DMS153 treated with DMSO at 0.1 percent for 48 hours (cell line): ENCODE measurements at regions not wholly inside any gene's neighbourhood (a gene's known extent, or its start where the extent isn't known, plus 50 kb on each side); places are given as distances from the start of the nearest gene placed in this dataset.

Source experiments
- DNase-seq: peaks from one replicate; lab custom pipeline; 2025; ENCODE audit not compliant: unreplicated experiment; lab: John Stamatoyannopoulos, UW

DNA sequence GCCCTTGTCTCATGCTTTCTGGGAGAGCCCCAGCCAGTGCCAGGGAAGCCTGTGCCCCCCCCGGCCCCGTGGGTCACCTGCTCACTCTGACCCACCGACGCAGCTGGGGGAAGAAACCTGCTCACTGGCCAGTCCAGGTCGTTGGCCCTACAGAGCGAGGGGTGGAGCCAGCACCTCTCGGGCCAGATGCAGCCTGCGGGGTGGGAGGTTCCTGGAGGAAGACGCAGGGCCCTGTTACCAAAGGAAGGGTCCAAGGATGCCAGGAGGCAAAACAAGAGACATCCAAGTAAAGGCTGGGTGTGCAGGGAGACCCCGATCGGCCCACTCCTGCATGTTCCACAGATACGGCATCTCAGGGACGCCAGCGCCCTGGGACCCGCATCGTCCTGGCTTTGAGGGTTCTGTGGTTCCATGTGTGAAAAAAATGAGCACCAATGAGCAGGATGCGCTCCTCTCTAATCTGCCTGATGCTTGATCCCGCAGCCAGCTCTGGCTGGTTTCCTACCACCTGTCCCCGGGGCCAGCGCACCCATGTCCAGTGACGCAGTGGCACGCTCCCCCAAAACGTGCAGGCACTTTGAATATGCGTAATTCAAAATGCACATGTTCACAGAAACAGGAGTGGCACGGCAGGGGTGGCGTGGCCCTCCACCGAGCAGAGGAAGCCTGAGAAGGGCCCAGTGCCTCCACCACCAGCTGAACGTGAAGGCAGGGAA is 66.0 kb upstream of the GALNT9 start:
- DNase-seq: no peak

DNA sequence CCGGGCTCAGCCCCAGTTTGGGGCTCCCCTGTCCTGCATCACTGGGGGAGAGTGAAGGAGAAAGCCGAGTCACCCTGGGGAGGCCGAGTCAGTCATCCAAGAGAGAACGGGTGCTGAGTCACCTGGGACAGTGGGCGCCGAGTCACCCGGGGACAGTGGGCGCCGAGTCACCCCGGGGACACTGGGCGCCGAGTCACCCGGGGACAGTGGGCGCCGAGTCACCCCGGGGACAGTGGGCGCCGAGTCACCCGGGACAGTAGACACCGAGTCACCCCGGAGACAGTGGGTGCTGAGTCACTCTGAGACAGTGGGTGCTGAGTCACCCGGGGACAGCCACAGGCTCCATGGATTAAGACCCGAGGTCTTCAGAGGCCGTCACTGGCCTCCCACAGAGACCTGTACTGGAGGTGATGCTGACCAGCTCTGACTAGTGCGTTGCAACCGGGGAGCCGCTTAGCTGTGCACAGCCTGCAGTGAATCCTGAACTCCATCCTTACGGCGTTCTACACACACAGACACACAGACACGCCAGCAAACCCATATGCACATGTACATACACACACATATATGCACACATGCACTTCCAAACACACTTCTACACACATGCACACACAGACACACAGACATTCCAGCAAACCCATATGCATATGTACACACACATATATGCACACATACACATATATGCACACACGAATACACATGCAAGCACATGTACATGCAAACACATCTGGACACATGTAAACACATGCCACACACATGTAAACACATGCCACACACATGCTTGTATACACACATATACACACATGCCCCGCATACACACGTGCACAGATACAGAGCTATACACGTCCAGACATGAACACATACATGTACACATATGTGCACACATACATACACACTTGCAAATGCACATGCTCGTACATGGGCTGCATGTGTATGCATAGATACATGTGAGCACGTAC is 64.9 kb upstream of the GALNT9 start:
- DNase-seq: no peak

DNA sequence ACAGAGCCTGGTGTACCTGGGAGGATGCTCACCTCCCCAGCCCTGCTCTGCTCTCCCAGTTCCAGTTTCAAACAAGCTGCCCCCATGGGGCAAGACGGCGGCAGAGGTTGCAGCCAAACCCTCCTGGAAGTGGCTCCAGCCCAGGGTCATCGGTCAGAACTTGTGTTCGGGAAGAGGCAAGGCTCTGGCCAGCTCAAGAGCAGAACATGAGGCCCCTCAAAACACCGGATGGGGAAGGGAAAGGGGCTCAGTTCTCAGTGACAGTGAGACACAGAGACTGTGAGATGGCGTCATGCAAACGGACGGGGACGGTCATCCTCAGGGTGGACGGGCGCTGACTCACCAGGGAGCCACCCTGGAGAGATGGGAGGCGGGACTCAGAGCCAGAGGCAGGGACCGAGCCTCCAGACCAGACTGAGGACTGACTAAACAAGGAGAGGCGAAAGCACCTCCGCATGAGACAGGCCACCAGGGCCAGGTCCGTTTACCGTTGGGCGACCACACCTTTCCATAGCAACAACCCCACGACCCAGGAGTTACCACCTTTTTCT is 63.9 kb upstream of the GALNT9 start:
- no peak for DNase-seq

DNA sequence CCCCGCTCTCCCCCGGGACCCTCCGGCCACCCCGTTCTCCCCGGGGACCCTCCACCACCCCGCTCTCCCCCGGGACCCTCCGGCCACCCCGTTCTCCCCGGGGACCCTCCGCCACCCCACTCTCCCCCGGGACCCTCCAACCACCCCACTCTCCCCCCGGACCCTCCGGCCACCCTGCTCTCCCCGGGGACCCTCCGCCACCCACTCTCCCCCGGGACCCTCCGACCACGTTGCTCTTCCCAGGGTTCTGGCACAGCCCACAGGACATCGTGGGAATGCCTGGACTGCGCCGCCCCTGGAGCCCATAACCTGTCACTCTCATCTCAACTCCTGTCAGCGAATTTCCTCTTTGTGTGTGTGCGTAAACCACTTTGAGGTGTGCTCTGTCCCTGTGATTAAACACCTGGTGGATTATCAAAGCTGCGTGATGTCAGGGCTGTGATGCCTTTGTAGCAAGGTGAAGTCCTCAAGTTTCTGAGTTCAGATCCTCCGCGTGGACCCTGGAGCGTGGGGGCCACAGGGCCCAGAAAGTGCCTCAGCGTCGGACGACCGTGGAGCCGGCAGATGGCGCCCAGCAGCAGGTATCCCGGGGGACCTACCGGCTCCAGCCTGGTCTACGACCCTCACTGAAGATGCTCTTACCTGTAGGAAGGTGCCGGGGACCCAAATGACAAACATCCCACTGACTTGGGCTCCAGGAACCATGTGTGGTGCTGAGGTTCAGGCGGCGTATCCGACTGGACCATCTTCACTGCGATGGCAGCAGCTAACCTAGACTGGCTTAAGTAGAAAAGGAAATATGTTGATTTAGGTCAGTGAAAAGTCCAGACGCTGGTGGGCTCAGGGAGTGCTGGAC is 63.2 kb upstream of the GALNT9 start:
- DNase-seq: no peak

DNA sequence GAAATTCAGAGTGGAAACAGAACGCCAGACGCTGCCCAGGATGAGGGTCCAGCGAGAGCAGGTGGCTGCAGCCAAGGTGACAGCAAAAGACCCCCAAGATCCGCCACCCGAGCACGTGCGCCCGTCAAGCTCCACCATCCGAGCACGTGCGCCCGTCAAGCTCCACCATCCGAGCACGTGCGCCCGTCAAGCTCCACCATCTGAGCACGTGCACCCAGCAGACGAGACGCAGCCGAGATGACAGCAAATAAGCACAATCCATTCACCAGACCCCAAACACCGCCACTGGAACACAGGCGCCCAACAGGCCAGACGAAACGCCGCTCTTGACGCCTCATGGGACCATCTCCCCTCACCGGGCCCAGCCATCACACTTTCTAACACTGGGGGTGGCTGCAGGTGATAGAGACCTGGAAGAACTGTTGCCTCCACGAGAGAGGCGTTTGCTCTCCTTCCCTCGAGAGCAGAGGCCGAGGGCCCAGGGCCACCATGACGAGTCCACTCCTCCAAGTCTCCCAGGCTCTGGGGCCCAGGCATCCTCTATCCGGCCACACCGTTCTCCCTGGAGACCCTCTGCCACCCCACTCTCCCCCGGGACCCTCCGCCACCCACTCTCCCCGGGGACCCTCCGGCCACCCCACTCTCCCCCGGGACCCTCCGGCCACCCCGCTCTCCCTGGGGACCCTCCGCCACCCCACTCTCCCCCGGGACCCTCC is 62.1 kb upstream of the GALNT9 start:
- DNase-seq: no peak

DNA sequence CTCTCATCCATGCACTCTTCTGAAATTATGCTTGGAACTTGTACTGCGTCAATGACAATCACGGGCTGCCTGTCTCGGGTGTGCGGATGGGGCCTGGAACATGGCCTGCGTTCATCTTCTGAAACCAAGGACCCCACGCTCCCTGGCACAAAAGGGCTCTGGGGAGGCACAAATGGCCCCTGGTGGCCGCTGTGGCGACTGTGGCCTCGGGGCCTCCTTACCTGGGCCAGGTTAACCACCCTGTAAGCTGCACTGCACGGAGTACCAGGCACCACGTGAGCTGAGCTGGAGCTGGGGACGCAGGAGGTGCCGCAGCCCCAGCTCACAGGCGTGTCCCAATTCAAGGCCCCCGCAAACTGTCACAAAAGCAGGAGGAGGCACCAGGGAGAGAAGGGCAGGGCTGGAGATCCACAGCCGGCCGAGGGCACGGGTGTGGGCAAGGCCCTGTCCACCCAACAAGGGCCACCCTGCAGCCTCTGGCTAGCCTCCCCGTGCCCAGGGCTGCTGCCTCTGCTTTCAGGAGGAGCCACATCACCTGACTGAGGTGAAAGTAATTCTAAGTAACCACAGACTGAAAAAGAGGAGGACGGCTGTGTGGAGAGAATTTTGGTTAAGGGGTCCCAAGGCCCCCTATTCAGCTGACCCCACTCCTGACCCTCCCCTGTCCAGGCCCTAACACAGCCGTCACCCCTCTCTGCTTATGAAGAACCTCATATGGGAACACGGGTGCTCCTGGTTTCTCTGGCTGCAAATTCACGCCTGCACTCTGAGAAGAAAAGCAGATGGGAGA is 61.1 kb upstream of the GALNT9 start:
- DNase-seq: no peak

DNA sequence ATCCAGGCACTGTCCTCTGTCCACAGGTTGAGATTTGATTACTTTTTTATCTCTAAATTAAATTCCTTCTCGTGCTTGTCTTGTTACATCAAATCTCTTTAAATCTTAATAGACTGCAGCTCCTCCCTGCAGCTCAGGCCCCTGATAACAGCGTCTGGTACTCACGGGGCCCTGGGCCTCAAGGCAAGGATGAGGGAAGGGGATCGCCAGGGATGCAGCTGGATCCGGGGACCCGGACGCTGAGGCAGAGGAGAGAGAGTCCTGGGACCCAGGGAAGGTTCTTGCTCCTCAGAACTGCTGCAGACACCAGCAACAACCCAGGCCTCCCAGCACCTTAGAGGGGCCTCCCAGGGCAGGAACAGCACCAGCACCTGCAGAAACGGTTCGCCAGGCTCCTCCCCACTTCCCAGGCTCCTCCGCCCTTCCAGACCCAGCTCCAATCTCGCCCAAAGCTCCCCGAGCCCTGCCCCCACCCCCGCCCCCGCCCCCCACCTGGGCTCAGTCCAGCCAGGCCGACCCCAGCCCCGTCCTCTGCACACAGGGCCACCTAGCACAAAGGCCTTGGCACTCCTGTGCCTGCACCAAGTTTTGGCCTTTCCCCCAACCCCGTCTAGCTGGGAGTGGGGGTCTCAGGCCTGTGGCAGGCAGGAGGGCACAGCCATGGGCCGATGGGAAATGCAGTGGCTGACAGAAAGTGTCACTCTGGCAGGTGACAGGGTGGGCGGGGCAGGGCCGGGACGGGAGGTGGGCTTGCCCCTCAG is 60.3 kb upstream of the GALNT9 start:
- no peak for DNase-seq

DNA sequence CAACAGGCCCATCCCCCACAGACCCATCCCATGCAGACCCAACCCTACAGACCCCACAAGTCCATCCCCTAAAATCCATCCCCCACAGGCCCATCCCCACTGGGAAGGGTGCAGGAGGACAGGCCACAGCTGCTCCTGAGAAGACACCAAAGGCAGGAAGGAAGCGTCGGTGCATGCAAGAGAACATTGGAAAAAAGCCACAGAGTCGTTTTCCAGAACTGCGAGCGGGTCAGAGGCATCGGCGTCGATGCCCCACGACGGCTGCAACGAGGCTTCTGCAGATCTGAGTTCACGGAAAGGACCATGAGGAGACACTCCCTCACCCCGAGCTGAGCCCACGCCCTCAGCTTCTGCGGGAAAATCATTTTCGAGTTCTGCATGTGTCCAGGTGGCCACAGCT is 59.6 kb upstream of the GALNT9 start:
- DNase-seq: no peak

DNA sequence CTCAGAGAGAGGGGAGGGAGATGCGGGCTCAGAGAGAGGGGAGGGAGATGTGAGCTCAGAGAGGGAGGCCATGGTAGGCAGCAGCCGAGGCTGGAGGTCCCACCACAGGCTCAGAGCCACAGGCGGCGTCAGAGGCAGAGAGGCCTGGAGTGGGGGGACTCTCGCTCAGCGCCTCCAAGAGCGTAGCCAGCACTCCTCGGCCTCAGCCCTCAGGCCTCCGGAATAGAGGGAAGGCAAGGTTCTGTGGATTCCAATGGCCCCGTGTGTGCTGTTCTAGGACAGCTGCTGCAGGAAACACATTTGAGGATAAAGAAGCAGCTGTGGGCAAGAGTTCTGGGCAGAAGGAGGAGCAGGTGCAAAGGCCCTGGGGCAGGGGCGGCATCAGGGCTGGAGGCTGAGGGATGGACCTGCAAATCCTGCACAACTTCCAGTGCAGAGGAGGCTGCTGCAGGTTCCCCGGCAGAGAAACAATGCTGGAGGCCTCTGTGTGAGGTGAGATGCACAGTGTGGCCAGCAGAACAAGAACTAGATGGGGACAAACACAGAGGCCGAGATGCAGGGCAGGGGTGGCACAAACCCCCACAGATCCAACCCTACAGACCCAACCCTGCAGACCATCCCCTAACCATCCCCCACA is 59.1 kb upstream of the GALNT9 start:
- no peak for DNase-seq

DNA sequence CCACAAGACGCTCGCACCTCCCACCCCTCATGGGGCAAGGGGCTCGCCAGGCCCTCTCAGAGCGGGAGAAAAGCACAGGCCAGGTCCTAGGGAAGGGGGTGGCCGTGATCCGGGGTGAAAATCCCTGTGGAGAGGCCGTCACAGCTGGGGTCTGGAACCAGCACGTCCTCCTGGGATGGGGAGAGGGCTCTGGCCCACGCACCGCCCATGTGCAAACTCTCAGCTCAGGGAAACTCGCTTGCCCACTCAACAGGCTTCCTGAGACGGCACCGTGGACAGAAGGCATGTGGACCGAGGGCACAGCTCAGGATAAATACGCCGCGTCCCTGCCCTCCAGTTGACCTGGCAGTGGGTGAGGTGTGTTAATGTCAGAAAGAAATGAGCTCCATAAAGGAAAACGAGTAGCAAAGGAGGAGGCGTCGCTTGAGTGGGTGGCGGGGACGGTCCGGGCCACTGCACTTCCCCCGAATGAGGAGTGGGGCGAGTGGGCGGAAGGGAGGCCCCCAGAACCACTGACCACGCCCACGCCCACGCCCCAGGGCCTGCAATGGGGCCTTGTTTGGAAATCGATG is 57.6 kb upstream of the GALNT9 start:
- no peak for DNase-seq

DNA sequence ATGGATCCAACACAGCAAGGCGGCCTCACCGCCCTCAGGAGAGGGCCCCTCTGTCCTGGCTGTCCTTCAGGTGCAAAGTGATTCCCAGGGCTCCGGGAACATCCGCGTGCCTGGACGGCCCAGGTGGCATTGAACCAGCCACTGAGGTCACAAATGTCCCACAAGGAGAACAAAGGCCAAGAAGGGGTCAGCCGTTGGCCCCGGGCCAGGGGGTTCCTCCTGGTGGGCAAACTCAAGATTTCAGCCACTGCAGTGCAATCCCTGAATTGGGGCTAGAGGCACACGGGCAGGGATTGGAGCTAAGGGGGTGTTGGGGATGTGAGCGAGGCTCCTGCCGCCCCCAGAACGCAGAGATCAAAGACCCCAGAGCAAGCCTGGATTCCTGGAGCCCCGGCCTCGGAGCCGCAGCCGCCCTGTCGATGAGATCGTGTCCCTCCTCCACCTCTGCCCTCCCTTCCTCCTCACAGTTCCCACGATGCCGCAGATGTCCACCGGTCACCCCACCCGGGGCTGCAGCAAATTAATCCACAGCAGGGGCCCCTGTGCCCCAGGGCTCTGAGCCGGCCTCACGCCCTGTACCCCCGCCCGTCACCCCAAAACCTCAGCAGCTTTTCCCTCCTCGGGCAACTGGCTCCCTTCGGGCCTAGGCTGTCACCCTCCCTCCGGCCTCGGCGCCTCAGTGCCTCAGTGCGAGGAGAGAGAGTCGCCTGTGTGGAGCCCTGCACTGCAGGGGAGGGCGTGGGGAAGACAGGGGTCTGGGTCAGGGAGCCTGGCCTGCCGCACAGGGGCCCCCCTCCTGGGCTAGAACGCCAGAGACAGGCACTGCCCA is 56.7 kb upstream of the GALNT9 start:
- DNase-seq: no peak

DNA sequence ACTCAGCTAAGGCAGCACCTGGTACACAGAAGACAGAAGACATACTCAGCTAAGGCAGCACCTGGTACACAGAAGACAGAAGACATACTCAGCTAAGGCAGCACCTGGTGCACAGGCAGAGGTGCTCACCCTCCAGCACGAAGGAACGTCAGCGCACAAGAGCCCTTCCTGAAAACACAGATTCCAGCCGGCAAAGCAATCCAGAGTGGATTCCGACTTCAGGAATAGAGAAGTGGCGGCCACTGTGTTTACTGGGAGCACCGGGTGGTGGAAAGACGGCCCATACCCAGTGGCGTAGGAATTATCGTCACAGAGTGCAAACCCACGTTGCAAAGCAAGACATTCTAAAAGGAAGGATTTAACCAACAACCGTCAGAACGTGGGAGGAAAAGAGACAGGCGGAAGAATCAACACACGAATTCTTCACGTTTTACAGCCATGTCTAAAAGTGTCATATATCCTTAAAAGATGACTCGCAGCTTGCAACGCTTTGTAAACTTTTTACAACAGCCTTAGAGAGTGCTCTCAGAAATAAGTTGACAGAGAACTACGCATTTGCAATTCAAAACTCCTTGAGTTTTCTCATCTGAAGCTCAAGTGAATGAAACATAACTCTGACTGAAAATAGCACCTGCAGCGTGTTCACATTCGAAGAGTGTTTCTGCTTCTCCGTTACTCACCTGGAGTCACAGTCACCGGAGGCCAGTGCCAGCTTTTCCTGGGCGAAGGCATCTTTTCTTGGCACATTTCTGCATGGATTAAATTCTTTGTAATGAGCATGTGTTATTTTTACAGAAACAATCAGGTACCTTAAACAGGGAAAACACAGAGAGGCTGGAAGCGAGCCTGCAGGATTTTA is 55.8 kb upstream of the GALNT9 start:
- no peak for DNase-seq

DNA sequence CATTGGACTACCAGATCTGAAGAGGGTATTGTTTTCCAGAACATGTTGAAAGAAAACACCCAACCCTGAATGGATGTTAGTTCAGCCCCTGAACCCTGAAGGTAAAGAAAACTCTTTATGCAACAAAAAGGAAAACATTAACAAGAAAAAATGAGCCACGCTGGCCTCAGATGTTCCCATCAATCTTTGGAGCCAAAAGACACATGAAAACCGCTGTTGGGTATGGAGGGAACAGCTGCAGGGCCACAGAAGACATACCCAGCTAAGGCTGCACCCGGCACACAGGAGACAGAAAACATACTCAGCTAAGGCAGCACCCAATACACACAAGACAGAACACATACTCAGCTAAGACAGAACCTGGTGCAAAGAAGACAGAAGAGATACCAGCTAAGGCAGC is 51.3 kb upstream of the GALNT9 start:
- no peak for DNase-seq

DNA sequence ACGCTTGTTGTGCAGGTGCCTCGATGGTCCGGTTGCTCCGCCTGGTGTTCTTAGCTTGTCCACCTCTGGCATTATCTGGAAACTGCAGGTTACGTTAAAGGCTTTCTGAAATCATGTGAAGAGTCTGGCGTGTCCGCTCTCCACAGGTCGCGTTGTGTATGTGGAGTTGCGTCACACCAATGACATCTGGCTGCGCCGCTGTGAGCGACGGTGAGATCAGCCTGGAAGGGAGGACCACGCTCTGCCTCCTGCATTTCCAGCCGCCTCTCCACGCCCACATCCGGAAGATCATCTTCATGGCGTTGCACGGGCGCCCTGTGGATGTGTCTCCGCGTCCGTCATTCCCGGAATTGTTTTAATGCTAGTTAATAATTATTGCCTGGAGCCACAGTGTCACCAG is 50.6 kb upstream of the GALNT9 start:
- DNase-seq: peak; percentile 55

DNA sequence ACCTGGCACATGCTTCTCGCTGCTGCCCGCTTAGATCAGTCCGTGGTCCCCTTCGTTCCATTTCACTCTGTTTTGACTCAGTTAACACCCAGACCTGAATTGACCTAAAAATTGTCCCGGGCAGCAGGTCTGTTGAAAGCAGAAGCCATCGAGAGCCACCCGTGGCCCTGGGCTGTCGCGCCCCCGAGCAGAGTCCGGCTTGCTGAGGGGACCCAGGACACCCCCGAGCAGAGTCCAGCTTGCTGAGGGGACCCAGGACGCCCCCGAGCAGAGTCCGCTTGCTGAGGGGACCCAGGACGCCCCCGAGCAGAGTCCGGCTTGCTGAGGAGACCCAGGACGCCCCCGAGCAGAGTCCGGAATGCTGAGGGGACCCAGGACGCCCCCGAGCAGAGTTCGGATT is 50.2 kb upstream of the GALNT9 start:
- DNase-seq: no peak
